GM19240 (cell line): ENCODE measurements at regions not wholly inside any gene's neighbourhood (a gene's known extent, or its start where the extent isn't known, plus 50 kb on each side); places are given as distances from the start of the nearest gene placed in this dataset.
"Not testable (repeated sequence)": the region's sequence is repeated elsewhere in the genome, so short reads cannot be mapped to it uniquely, and the experiment has no call there.

Experiments used
- DNase-seq: peaks from one replicate; pipeline ENCODE4 v3.0.0; 2011; ENCODE audit warnings: low spot score; ENCODE audit not compliant: insufficient read length

DNA sequence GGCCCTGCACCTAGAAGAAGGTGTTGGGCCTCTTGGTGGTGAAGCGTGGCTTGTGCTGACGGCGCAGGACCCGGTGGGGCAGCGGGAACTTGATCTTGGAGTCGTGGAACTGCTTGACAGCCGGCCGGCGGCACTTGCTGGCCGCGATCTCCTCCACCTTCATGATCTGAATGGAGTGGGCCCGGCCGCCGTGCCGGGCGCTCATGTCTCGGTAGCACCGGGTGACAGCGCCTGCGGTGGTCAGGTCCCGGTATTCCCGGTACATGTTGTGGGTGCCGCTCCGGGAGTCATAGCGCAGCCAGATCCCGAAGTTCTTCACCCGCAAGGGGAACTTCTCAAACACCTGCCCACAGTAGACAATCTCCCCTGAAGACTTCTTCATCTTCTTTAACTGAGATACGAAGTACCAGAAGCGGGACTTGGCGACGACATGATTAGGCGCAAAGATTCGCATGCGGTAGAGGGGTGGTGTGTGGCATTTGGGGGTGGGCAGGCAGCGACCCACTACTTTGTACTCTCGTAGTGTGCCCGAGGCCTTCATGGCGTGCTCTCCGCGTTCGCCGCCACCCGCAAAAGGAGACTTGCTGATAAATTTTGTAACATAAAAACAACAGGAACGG is 92.1 kb upstream of the MSH6 start:
- DNase-seq: not testable (repeated sequence)

DNA sequence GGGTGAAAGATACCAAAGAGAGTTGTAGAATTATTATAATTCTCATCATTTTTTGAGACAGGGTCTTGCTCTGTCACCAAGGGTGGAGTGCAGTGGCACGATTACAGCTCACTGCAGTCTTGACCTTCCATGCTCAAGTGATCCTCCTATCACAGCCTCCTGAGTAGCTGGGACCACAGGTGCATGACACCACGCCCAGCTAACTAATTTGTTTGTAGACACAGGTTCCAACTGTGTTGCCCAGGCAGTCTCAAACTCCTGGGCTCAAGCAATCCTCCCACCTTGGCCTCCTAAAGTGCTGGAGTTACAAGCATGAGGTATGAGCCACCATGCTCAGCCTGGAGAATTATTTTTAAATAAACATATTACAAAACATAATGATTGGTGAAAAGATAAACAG is 92.8 kb upstream of the MSH6 start:
- no peak for DNase-seq

DNA sequence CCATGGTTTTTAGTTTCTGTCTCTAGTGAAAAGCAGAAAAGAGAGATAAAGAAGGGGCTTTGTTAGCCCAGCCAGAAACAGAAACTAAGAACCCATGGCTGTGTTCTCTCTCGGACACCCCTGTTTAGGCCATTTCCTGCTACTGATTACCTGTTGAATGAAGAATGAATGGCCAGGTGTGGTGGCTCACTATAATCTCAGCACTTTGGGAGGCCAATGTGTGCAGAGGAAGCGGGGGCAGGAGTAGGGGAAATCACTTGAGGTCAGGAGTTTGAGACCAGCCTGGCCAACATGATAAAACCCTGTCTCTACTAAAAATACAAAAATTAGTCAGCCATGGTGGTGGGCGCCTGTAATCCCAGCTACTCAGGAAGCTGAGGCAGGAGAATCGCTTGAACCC is 93.8 kb upstream of the MSH6 start:
- DNase-seq: not testable (repeated sequence)

DNA sequence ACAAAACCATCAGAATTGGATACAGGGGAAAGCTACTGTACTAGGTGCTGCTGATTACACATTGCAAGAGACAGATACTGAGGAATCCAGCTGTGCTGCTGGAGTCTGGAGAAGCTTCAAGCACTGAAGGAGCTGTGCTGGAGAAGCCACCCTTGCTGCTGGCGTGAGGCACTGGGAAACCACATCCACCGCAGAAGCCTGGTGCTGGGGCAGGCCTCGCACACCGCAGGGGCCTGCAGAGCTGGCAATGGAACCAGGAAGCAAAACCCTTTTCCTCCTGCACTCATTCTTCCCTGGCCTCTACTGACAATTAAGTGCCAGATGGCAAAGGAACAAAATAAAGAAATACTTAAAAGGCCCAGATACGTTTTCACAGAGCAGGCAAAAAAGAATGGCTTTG is 94.4 kb upstream of the MSH6 start:
- DNase-seq: no peak

DNA sequence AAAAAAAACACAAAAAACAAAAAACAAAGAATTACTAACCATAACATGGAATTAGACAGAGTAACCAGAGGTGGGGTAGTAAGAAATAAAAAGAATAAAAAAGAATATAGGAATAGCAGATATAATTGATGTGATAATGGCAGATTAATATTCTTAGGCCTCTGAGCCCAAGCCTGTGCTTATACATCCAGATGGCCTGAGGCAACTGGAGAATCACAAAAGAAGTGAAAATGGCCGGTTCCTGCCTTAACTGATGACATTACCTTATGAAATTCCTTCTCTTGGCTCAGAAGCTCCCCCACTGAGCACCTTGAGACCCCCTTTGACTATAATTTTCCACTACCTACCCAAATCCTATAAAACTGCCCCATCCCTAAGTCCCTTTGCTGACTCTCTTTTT is 95.1 kb upstream of the MSH6 start:
- DNase-seq: no peak

DNA sequence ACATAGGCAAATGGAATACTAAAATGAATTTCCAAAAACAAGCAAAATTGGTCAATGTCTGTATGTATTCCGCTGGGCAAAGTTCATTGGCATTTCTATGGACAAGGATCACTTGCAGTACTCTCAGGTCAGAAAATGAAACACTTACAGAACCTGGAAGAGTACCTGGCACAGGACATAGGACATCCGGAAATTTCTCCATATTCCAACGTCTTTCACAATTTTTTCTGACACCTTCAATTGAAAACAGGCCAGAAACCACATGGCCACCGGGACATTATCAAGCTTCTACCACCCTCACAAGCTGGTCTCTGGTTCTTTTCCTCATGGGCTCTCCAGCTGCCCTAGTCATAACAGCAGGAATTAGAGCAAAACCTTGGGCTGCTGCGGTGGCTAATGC is 96.9 kb upstream of the MSH6 start:
- no peak for DNase-seq

DNA sequence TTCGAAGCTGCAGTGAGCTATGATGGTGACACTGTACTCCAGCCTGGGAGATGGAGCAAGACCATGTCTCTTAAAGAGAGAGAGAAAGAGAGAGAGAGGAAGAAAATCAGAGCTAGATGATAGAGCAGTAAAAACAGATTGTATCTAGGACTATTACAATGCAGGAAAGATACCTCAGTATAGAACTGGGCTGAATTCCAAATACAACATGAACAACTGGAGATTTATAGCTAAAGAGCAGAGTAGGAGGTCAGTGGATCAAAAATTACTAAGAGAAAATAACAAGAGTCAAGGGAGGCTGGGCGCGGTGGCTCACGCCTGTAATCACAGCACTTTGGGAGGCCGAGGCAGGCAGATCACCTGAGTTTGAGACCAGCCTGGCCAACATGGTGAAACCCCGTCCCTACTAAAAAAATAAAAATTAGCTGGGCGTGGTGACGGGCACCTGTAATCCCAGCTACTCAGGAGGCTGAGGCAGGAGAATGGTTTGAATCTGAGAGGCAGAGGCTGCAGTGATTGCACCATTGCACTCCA is 100.7 kb upstream of the MSH6 start:
- DNase-seq: no peak

DNA sequence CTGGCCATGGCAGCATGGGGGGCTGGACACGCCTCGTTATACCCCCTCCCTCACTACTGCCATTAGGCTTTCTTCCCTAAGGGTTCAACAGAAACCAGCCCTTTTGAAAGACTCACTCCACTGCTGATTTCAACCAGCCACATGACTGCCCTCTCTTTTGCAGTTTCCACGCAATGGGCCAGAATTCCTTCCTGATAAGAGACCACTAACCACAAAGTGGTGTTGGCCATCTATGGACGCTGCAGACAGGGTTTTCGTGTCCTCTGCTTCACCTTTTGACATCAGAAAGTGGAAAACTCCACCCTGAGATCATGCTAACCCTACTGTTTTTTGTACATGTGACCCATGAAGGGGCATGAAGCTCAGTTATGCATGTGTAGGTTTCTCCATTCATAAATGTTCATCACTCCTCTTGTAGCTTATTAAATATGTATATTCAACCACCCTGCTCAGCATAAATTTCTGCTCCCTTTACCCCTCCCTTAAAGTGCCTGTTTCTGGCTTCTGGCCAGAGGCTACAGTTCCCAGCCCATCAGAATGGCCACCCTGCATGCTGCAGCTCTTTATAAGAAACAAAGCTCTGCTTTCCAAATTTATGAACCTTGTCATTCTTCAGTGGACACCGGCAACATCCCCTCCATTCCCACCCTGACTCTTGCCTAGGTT is 105.6 kb upstream of the KCNK12 start:
- no peak for DNase-seq

DNA sequence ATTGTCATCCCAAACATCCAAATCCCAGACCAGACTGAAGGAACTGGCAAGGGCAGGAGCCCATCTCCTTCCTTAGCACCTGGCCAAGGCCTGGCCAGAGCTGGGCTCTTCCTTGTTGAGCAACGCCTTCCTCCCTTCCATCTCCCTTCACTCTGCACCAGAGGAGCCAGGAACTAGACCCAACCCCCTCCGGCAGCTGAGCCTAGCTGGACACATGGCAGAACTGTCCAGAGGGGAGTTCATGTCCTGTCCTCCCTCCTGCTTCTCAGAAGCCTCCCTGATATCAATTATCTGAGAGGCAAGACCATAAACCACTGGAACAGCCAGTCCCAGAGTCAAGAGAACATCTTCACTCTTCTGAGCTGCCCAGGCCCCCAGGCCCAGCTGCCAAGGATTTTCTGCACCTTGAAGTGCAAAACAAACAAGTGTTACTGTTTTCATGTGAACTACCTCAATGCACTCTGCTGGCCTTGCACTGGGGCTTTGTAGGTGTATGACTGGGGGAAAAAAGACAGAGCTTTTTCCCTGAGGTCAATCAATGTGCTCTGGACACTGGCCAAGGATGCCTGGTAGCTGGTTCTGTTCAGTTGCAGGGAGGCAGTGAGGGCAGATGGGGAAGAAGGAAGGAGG is 104.5 kb upstream of the KCNK12 start:
- DNase-seq: no peak

DNA sequence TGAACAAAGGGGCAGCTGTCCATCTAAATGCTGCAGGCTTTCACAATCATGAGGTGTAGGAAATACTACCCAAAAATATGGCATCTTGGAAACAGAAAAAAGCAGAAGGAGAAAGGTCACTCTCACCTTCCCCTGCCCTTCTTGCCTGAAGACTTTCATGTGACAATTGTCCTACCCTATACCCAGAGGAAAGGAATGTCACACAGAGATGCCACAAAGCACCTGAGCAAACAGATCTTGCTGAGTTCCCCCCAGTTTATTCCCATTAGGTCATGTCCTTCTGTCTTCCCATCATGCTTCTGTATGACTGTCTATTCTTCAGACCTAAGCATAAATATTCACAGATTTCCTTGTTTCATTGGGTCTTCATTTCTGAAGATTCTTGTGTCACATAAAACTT is 95.5 kb upstream of the KCNK12 start:
- no peak for DNase-seq

DNA sequence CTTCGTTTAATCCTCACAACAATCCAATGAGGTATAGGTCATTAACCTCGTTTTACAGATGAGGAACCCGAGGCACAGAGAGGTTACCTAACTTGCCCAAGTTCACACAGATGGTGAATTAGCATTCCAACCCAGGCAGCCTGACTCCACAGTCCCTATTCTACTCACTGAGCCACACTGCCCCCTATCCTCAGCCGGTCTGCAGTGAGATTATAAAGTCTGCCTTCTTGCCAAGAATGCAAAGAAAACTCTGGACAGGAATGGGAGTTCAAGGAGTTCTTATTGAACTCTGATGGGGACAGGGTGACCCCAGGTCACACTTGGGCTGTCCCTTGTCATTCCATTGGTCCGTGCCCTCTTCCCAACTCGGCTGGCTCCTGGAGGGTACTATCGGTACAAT is 94.0 kb upstream of the KCNK12 start:
- DNase-seq: no peak

DNA sequence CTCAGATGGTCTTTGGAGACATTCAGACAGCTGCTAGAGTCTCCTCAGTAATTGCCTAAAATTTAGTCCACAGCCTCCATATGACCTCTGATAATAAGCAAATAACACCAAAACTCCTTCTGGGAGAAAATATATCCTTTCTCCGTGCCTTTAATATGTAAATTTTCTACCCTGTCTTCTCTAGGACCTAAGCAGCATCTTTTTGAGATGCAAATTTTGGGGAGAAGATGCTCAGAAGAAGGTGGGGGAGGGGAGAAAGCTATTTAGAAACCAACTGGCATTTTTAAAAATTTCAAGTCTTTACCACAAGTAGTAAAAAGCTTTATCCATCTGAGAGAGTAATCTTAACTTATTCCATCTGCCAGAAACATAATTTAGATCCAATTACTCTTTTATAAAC is 91.8 kb upstream of the KCNK12 start:
- no peak for DNase-seq

DNA sequence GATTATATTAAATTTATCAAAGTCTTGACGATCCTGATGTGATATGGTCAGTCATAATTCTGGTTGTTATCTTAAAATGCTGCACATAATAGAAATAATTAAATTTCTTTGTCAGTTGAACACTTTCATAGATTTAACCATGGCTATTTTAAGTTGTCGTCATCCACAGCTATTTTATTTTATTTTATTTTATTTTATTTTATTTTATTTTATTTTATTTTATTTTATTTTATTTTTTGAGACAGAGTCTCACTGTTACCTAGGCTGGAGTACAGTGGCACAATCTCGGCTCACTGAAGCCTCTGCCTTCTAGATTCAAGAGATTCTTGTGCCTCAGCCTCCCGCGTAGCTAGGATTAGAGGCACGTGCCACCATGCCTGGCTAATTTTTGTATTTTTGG is 90.5 kb upstream of the KCNK12 start:
- DNase-seq: no peak

DNA sequence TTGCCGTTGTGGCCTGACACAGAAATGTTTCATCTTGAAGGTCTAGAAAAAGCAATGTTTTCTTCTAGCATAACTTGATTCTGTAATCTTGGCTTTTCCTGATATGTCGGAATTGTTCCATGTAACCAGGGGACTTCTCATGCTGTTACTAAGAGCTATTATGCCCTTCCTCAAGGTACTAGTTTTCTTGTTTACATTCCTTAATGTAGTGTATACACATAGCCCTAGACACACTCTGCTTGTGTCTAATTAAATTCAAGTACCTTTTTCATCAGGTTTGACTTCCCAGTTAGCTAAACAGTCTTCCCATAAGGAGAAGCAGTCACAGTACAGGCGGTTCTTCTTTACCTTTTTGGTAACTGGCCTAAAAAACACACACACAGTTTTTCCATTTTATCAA is 89.4 kb upstream of the KCNK12 start:
- DNase-seq: no peak

DNA sequence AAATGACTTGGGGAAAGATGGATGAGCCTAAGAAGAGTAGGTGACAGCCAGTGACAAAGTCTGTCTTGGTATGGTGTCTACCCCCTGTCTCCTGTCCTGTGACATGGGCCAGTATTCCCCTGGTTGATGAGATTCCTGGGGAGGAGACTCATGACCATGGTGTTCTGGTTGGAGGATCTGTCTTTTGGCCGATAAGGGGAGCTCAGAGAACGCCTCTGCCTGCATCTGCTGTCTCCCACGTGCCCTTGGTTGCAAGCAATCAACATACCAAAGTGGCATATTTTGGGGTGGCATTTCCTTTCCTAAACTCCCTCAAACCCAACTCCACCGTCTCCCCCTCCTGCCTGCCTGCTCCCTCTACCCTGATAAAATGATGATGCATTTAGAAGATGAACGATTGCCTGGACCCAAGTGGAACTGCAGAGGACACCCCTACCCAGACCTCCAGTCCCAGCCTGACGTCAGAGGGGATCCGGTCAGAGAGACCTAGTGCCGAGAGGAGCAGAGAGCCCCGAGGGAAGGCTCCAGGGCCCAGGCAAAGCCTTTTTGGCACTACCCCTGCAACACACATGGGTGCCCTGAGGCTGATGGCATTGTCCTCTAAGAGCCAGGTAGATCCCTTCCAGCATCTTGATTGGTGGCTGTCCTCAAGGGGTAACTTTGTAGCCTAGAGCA is 88.0 kb upstream of the KCNK12 start:
- DNase-seq: no peak

DNA sequence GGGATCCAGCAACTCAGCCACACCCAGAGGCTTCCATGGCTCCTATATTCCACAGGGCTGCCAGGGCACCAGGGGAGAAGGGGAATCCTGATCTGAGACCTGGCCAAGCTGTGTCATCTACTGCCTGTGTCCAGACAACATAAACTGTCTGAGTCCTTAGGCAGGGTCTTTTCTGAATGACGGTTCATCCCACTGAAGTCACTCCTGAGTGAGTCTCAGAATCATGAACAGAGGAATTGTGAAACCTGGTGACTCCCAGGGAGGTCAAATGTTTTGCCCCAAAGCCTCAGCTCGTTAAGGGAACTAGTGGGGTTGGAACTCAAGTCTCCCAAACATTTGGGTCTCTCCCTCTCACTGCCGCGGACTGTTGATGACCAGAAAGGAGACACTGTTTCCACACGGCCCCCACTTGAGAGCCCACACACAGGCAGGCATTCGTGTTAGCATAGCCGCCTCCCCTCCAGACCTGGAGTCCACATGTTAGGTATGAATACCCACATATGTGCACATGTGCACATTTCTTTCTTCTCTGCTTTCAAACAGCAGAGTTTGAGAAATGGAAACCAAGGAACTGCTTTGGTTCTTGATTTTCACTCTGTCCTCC is 87.2 kb upstream of the KCNK12 start:
- no peak for DNase-seq

DNA sequence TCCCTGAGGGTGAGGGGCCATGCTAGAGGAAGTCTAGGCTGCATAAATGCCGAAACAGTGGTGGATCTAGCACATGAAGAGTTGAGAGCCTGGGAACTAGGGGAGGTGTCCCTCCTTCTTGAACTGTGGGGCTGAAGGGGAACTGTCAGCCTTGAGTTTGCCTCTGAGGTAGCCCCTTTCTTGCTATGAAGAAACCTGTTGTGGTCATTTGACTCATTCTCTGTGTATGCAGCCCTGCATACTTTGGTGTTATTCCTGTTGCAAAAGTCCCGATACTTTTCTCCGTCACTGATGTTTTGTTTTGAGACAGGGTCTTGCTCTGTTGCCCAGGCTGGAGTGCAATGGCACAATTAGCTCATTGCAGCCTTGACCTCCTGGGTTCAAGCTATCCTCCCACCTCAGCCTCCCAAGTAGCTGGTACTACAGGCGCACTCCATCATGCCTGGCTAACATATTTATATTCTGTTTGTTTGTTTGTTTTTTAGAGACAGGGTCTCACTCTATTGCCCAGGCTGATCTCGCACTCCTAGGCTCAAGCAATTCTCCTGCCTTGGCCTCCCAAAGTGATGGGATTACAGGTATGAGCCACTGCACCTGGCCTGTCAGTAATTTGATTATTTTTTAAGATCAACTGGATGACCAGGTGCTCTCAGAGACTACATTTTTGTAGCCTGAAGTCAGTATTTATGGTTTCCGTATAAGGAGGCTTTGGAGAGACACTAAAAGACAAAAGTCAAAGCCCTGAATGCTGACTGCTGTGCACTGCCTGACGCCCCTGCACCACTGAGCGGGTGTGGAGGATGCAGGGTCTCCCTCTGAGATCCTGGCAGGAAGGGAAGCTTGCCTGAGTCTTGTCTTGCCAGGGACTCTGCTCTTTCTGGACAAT is 86.2 kb upstream of the KCNK12 start:
- DNase-seq: no peak

DNA sequence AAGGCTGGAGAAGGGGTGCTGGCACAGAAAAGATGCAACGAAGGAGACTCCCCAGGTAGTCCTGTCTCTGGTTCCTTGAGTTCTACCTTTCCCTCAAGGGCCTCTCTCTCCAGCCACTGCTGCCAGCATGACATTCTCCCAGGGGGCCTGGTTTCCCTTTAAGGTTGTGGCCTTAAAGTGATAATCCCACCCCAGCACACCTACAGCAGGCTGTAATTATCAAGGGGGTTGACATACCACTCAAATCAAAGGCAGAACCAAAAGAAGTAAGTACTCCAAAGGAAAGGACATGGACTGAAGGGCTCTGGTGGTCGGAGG is 84.7 kb upstream of the KCNK12 start:
- no peak for DNase-seq

DNA sequence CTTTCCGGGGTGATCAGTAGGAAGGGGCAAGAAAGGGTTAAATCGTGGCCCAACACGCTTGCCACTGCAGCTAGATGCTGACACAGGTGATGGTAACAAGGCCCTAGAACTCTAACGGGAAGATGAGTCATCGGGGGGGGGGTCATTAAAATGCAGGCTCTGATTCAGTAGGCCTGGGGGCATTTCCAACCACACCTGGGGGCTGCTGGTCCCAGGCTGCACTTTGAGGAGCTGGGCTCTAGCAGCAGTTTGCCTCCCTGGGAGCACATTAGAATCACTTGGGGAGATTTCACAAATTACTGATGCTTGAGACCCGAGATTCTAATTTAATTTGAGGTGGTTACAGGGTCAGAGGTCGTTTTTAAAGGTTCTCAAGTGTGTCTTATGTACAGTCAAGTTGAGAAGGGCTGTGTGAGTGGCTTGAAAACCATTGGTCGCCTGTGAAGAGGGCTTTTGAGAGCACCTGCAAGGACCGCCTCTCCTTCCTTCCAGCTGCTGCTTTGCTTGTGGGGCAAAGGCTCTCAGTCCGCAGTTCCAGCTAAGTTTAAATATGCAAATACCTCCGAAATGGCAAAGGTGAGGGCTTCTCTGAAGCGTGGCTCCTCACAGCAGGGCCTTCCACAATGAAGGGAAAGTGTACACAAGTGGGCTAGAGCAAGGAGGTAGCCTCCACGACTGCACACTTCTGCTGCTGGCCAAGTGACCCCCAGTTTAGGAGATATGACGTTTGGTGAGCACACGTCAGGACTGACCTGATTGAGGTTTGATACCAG is 84.2 kb upstream of the KCNK12 start:
- DNase-seq: peak; percentile 67
